K562 (cell line): ENCODE measurements at regions not wholly inside any gene's neighbourhood (a gene's known extent, or its start where the extent isn't known, plus 50 kb on each side); places are given as distances from the start of the nearest gene placed in this dataset.

Source experiments
- ATAC-seq: fragments of 200-7000 bp; cut with Tn5 transposase; 3 replicates; pipeline ENCODE4 v1.9.1; 2020; ENCODE audit warnings: moderate library complexity
- BruUV-seq: library from RNA; stranded (reverse); fragments of 400-500 nt; replicated peaks from 2 replicates; lab custom pipeline; 2021; lab: Mats Ljungman, UMichigan
- CTCF ChIA-PET: fragments of 300-600 bp; formaldehyde crosslinking; extraction: SDS; loops from one replicate; lab custom pipeline; 2021; ENCODE audit warnings: low intra/inter-chr PET ratio; lab: Yijun Ruan, JAX
- POLR2A ChIA-PET: fragments of 300-600, 350-650 bp; sonication (Branson Sonifier 250); formaldehyde crosslinking; extraction: SDS; loops from one replicate; lab custom pipeline; 2021; ENCODE audit warnings: antibody characterized with exemption, inconsistent platforms; lab: Yijun Ruan, JAX
- DNase-seq, 4 experiments: peaks; one replicate each; pipeline versions ENCODE4 v3.0.0 to v3.0.0-alpha.2; 2011 to 2018; ENCODE audit warnings: low spot score in 3 of 4, mixed read lengths in 3 of 4; ENCODE audit errors: extremely low read depth in 1 of 4
- FAIRE-seq: peaks from 2 replicates; lab custom pipeline; 2011; peaks lifted over from hg19 to GRCh38; lab: Jason Lieb, UNC
- H2AFZ ChIP-seq: 2 replicates; pipeline ENCODE4 v1.6.0; 2011; ENCODE audit warnings: low read depth, low read length, control low read depth, inconsistent platforms
- H3K27ac ChIP-seq: fragments of 200-600 bp; 3 replicates; pipeline ENCODE4 v1.8.0; 2011; ENCODE audit warnings: low read depth, mild to moderate bottlenecking, control low read depth, inconsistent platforms, low read length, moderate library complexity, mixed read lengths; ENCODE audit errors: extremely low read depth
- H3K27me3 ChIP-seq, 2 experiments: fragments of 300-600 bp in 1 of 2; 2 replicates in 1 of 2; 3 replicates in 1 of 2; pipeline versions ENCODE4 v1.6.0 to v1.8.0; 2011; ENCODE audit warnings: inconsistent platforms in 2 of 2, low read length in 2 of 2, mild to moderate bottlenecking in 1 of 2, mixed read lengths in 1 of 2, moderate library complexity in 1 of 2; ENCODE audit not compliant: control insufficient read depth in 2 of 2, insufficient read depth in 2 of 2
- H3K36me3 ChIP-seq: fragments of 300-600 bp; 3 replicates; pipeline ENCODE4 v1.8.0; 2011; ENCODE audit warnings: mild to moderate bottlenecking, low read length, inconsistent platforms; ENCODE audit not compliant: control insufficient read depth, insufficient read depth
- H3K4me1 ChIP-seq, 2 experiments: fragments of 200-600 bp in 1 of 2; replicated peaks in 1 of 2; 2 replicates in 1 of 2; 3 replicates in 1 of 2; pipeline versions ENCODE4 v1.5.1 to v1.8.0; 2011; ENCODE audit warnings: inconsistent platforms in 2 of 2, low read length in 2 of 2, mild to moderate bottlenecking in 1 of 2, mixed read lengths in 1 of 2, moderate library complexity in 1 of 2; ENCODE audit not compliant: control insufficient read depth in 2 of 2, insufficient read depth in 2 of 2
- H3K4me2 ChIP-seq: 2 replicates; pipeline ENCODE4 v1.6.1; 2011; ENCODE audit warnings: low read length, control low read depth, inconsistent platforms, mixed read lengths; ENCODE audit not compliant: insufficient read depth
- H3K4me3 ChIP-seq: fragments of 200-600 bp; sonication (generic), shearing (Covaris generic); 2 replicates; pipeline ENCODE4 v1.5.1; 2016; ENCODE audit warnings: control low read depth, inconsistent platforms
- H3K79me2 ChIP-seq: fragments of 200-600 bp; 3 replicates; pipeline ENCODE4 v1.8.0; 2011; ENCODE audit warnings: low read length, inconsistent platforms; ENCODE audit not compliant: control insufficient read depth, insufficient read depth
- H3K9ac ChIP-seq, 2 experiments: 2 replicates each; pipeline versions ENCODE4 v1.6.0 to v1.6.1; 2011; ENCODE audit warnings: low read depth in 2 of 2, low read length in 2 of 2, control low read depth in 1 of 2, inconsistent platforms in 1 of 2, mild to moderate bottlenecking in 1 of 2, mixed read lengths in 1 of 2; ENCODE audit not compliant: insufficient read depth in 1 of 2
- H3K9me1 ChIP-seq: one replicate; pipeline ENCODE4 v1.6.0; 2011; ENCODE audit warnings: inconsistent platforms, mild to moderate bottlenecking, low read length, moderate library complexity; ENCODE audit not compliant: control insufficient read depth, insufficient read depth
- H3K9me3 ChIP-seq: replicated peaks from 2 replicates; pipeline ENCODE4 v1.5.1; 2011; ENCODE audit warnings: low read depth, low read length, inconsistent platforms; ENCODE audit not compliant: control insufficient read depth, insufficient read depth
- H4K20me1 ChIP-seq: replicated peaks from 2 replicates; pipeline ENCODE4 v1.6.1; 2011; ENCODE audit warnings: low read length, inconsistent platforms, mixed read lengths; ENCODE audit not compliant: control insufficient read depth, insufficient read depth
- ELF4 ChIP-seq: fragments of 450-650 bp; formaldehyde crosslinking; IDR thresholded peaks from 2 replicates; pipeline ENCODE4 v1.4.0; 2022; ENCODE audit warnings: missing genetic modification characterization
- FIP1L1 ChIP-seq: fragments of 200-400 bp; formaldehyde crosslinking; IDR thresholded peaks from 2 replicates; pipeline ENCODE4 v1.6.1; 2018; ENCODE audit warnings: mild to moderate bottlenecking, low read depth, low read length; ENCODE audit not compliant: poor library complexity, severe bottlenecking
- MYBL2 ChIP-seq, 2 experiments: fragments of 450-650 bp in 1 of 2; sonication (generic) in 1 of 2; formaldehyde crosslinking in 1 of 2; IDR thresholded peaks; 2 replicates each; pipeline versions ENCODE4 v1.6.1 to v1.8.1; 2017 to 2022; ENCODE audit warnings: borderline replicate concordance in 1 of 2, inconsistent platforms in 1 of 2, low read depth in 1 of 2, mild to moderate bottlenecking in 1 of 2, missing genetic modification reagents in 1 of 2, moderate library complexity in 1 of 2
- SMAD2 ChIP-seq: fragments of 150-350 bp; IDR thresholded peaks from 2 replicates; pipeline ENCODE4 v1.6.1; 2014; ENCODE audit warnings: low read depth, mild to moderate bottlenecking, low read length
- TAF1 ChIP-seq: IDR thresholded peaks from 2 replicates; pipeline ENCODE4 v1.6.1; 2011; ENCODE audit warnings: mild to moderate bottlenecking, low read length, moderate library complexity; ENCODE audit not compliant: insufficient read depth, control insufficient read depth, severe bottlenecking; ENCODE audit errors: extremely low read depth
- TAF9B ChIP-seq: fragments of 450-650 bp; IDR thresholded peaks from 2 replicates; pipeline ENCODE4 v1.6.1; 2018; ENCODE audit warnings: mild to moderate bottlenecking; ENCODE audit not compliant: partially characterized antibody
- ZNF785 ChIP-seq: fragments of 250-450 bp; sonication (Bioruptor Pico); IDR thresholded peaks from 2 replicates; pipeline ENCODE4 v1.4.0; 2020; ENCODE audit warnings: mild to moderate bottlenecking
- WGBS: fragments of 100-300 bp; shearing (Covaris generic); methylation state at CpG from one replicate; pipeline ENCODE4 v1.1.6; 2016; ENCODE audit warnings: low coverage, mixed read lengths; ENCODE audit not compliant: insufficient coverage; ENCODE audit errors: missing lambda C conversion rate; 5-methylcytosine and 5-hydroxymethylcytosine counted together
- in situ Hi-C: fragments of 300-500 bp; cut with MboI; formaldehyde crosslinking; loops from 4 replicates; pipeline ENCODE4 v1.15.0; 2018; ENCODE audit warnings: inconsistent platforms, mixed read lengths
- intact Hi-C: fragments of 100-400 bp; cut with micrococcal nuclease; formaldehyde crosslinking; loops from 2 replicates; pipeline ENCODE4 v1.14.2; 2022
- TF ChIP-seq, protein P1 (sequence below): fragments of 250-450 bp; sonication (Bioruptor Pico); IDR thresholded peaks from 2 replicates; pipeline ENCODE4 v1.6.1; 2021; ENCODE audit warnings: mild to moderate bottlenecking

GRCh38 chr12:13915096-13915495 lies 66.3 kb downstream of the GRIN2B start:
- ChIA-PET CTCF (no interaction called here), POLR2A (no interaction called here)
- Histone ChIP-seq H3K27me3 (no peaks in the 10 kb centered on the region), H3K4me1 (no peaks in the 10 kb centered on the region), H3K9me1 (no peaks in the 10 kb centered on the region), H4K20me1 (no peaks in the 10 kb centered on the region), H3K36me3 (no peaks in the 10 kb centered on the region), H3K4me3 (no peak overlapping the region), H3K9me3 (no peaks in the 10 kb centered on the region), H3K27ac (no peak overlapping the region), H3K9ac (no peak overlapping the region), H3K79me2 (no peaks in the 10 kb centered on the region), H2AFZ (no peak overlapping the region), H3K4me2 (no peak overlapping the region)
- intact Hi-C loops (no loop called here), in situ Hi-C loops (no loop called here)
- TF ChIP-seq, protein P1, sequence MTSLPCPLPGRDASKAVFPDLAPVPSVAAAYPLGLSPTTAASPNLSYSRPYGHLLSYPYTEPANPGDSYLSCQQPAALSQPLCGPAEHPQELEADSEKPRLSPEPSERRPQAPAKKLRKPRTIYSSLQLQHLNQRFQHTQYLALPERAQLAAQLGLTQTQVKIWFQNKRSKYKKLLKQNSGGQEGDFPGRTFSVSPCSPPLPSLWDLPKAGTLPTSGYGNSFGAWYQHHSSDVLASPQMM (CRISPR knock-in tag): no peak
- TF ChIP-seq SMAD2 (no peak), TAF9B (no peak), ZNF785 (CRISPR knock-in tag) (no peak), TAF1 (no peak), FIP1L1 (no peak), MYBL2 (IDR thresholded peaks at IDR 0.05; ENCODE audit: low read depth) (no peak), MYBL2 (CRISPR knock-in tag; IDR thresholded peaks at IDR 0.05; ENCODE audit: borderline replicate concordance) (no peak), ELF4 (CRISPR knock-in tag) (no peak)
- DNase-seq (no peak), FAIRE-seq (no peak), ATAC-seq (no peak)
- no TSS peak for BruUV-seq
- 0% methylated on average over 5 of the region's 5 CpGs for WGBS
